ENCODE measurements at regions not wholly inside any gene's neighbourhood (a gene's known extent, or its start where the extent isn't known, plus 50 kb on each side); places are given as distances from the start of the nearest gene placed in this dataset.

DNA sequence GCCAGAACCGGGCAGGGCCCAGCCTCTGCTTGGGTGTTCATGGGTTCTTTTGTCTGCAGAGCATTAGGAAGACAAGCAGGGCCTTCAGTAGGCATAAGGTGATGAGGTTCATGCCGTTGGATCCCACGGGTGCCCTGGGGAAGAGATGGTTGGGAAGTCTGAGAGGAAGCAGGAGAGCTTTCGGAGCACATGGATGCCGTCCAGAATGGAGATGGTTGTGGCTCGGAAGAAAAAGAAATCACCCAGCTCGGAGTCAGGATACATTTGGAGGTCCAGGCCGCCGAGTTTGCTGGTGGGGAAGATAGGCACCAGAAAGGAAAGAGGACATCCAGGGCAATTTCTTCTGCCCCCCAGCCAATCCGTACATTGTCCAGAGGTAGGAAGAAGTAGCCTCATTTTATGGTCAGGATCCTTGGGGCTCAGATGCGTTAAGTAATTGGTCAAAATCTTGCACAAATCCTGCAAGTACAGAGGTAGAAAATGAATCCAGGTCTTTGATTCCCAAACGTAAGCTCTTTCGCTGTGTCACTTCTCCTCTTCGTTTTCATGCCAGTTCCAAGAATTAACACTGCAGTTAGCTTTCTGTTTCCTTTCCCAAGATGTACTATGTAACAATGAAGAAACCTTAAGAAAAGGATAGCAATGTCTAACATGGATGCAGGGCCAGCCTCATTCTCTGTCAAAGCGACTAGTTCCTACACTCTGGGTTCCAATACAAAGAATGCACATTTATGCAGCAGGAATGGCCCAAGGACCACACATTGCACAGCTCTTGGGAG is 147.8 kb upstream of the KLF6 start:
- H3K4me3 ChIP-seq (ENCODE audit: low read length) = no peak overlapping the region
- no peaks in the 10 kb centered on the region for H3K9me3 ChIP-seq (ENCODE audit: control insufficient read depth, insufficient read depth, low read length)
- Mint-ChIP-seq H3K36me3 (no peaks in the 10 kb centered on the region), H3K4me3 (no peak overlapping the region), H3K27me3 (ENCODE audit: low read depth in 2 of 2) (no peaks in the 10 kb centered on the region), H3K27ac (no peak overlapping the region), H3K9me3 (no peaks in the 10 kb centered on the region), H3K4me1 (peaks cover 13 to 29% of the 10 kb centered on the region in 2 donors)
- H3K27me3 ChIP-seq (ENCODE audit: control insufficient read depth, insufficient read depth, low read length) = no peaks in the 10 kb centered on the region
- ATAC-seq (no peak), DNase-seq (no peak)
- 89% methylated on average over 15 of the region's 15 CpGs for WGBS (ENCODE audit: insufficient coverage)
- TF ChIP-seq, protein P1, sequence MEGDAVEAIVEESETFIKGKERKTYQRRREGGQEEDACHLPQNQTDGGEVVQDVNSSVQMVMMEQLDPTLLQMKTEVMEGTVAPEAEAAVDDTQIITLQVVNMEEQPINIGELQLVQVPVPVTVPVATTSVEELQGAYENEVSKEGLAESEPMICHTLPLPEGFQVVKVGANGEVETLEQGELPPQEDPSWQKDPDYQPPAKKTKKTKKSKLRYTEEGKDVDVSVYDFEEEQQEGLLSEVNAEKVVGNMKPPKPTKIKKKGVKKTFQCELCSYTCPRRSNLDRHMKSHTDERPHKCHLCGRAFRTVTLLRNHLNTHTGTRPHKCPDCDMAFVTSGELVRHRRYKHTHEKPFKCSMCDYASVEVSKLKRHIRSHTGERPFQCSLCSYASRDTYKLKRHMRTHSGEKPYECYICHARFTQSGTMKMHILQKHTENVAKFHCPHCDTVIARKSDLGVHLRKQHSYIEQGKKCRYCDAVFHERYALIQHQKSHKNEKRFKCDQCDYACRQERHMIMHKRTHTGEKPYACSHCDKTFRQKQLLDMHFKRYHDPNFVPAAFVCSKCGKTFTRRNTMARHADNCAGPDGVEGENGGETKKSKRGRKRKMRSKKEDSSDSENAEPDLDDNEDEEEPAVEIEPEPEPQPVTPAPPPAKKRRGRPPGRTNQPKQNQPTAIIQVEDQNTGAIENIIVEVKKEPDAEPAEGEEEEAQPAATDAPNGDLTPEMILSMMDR (IDR thresholded peaks at IDR 0.05) = no peak
- H3K36me3 ChIP-seq (ENCODE audit: control insufficient read depth, insufficient read depth, low read length) = no peaks in the 10 kb centered on the region
- intact Hi-C loops (cut with micrococcal nuclease) = no loop called here
- no peak overlapping the region for H3K27ac ChIP-seq (ENCODE audit: low read length)
- H3K4me1 ChIP-seq (ENCODE audit: control insufficient read depth, insufficient read depth, low read length) = peaks cover 11% of the 10 kb centered on the region

DNA sequence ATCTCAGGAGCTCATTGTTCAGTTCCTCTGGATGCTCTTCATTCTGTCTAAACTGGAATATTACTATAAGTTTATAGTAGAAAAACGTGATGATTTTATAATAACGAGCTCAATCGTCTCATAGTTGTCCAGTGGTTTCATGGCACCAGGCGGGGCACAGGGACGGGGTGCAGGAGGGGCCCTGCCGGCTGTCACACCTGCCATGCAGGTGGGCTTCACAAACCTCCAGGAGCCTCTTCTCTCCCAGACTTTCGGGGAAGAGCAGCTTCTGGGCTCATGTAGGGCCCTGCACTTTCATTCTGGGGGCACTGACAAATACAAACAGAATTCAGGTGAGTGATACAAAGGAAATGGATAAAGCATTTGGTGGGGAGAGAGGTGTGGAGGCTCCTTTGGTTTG is 146.9 kb upstream of the KLF6 start:
- WGBS (ENCODE audit: insufficient coverage) = 94% methylated on average over 7 of the region's 7 CpGs
- H3K36me3 Mint-ChIP-seq = no peaks in the 10 kb centered on the region
- peaks cover 11% of the 10 kb centered on the region for H3K4me1 ChIP-seq (ENCODE audit: control insufficient read depth, insufficient read depth, low read length)
- H3K27ac Mint-ChIP-seq = no peak overlapping the region
- DNase-seq (no peak), ATAC-seq (no peak)
- H3K27me3 Mint-ChIP-seq (ENCODE audit: low read depth in 2 of 2) = no peaks in the 10 kb centered on the region
- H3K27ac ChIP-seq (ENCODE audit: low read length) = no peak overlapping the region
- TF ChIP-seq, protein P1 (IDR thresholded peaks at IDR 0.05) = no peak
- H3K4me3 Mint-ChIP-seq = no peak overlapping the region
- no peak overlapping the region for H3K4me3 ChIP-seq (ENCODE audit: low read length)
- H3K4me1 Mint-ChIP-seq = peaks cover 11 to 22% of the 10 kb centered on the region in 2 donors
- H3K36me3 ChIP-seq (ENCODE audit: control insufficient read depth, insufficient read depth, low read length) = no peaks in the 10 kb centered on the region
- H3K27me3 ChIP-seq (ENCODE audit: control insufficient read depth, insufficient read depth, low read length) = no peaks in the 10 kb centered on the region
- H3K9me3 Mint-ChIP-seq = no peaks in the 10 kb centered on the region
- intact Hi-C loops (cut with micrococcal nuclease) = no loop called here
- H3K9me3 ChIP-seq (ENCODE audit: control insufficient read depth, insufficient read depth, low read length) = no peaks in the 10 kb centered on the region

DNA sequence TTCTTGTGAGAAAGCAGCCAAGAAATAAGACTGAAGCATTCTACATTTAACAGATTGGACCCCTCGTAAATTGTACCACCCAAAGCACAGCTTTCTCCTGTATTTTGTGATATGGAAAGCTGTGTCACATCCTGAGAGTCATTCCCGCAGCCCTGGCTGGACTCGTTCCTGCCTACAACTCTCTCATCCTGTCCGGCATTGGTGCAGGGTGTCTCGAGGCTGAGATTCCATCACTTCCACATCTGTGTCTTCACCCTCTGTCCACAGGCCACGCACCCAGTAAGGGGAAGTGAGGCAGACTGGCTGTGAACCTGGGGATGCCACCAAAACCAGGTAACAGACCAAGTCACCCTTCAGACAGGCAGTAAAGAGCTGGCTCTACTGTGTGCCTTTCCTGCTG is 146.2 kb upstream of the KLF6 start:
- H3K9me3 ChIP-seq (ENCODE audit: control insufficient read depth, insufficient read depth, low read length) = no peaks in the 10 kb centered on the region
- no peaks in the 10 kb centered on the region for H3K36me3 Mint-ChIP-seq
- H3K27me3 ChIP-seq (ENCODE audit: control insufficient read depth, insufficient read depth, low read length) = no peaks in the 10 kb centered on the region
- DNase-seq (no peak), ATAC-seq (no peak)
- TF ChIP-seq, protein P1 (IDR thresholded peaks at IDR 0.05) = no peak
- no peaks in the 10 kb centered on the region for H3K36me3 ChIP-seq (ENCODE audit: control insufficient read depth, insufficient read depth, low read length)
- no peak overlapping the region for H3K27ac ChIP-seq (ENCODE audit: low read length)
- no peak overlapping the region for H3K4me3 Mint-ChIP-seq
- no peak overlapping the region for H3K4me3 ChIP-seq (ENCODE audit: low read length)
- intact Hi-C loops (cut with micrococcal nuclease) = no loop called here
- no peaks in the 10 kb centered on the region for H3K9me3 Mint-ChIP-seq
- peaks cover 5 to 15% of the 10 kb centered on the region in 2 donors for H3K4me1 Mint-ChIP-seq
- 86% methylated on average over 5 of the region's 6 CpGs for WGBS (ENCODE audit: insufficient coverage)
- H3K27me3 Mint-ChIP-seq (ENCODE audit: low read depth in 2 of 2) = no peaks in the 10 kb centered on the region
- H3K4me1 ChIP-seq (ENCODE audit: control insufficient read depth, insufficient read depth, low read length) = peaks cover 11% of the 10 kb centered on the region
- no peak overlapping the region for H3K27ac Mint-ChIP-seq

DNA sequence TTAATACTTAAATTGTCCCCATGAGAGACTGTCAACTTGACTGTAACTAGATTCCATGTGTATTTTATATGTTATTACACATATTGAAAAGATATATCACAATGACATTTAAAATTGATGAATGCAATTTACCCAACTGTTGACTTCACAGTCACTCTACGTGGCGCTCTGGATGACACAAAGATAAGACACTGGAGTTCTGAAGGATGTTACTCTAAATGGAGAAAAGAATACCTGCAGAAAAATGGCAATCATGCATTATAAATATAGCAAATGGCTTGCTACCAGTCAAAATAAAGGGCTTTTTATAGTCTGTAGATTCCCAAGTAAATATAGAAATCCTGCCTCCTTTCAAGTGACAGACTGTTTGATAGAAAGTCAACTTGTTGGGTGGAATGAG is 143.6 kb upstream of the KLF6 start:
- DNase-seq (no peak), ATAC-seq (no peak)
- H3K36me3 ChIP-seq (ENCODE audit: control insufficient read depth, insufficient read depth, low read length) = no peaks in the 10 kb centered on the region
- 100% methylated on average over 2 of the region's 2 CpGs for WGBS (ENCODE audit: insufficient coverage)
- Mint-ChIP-seq H3K9me3 (no peaks in the 10 kb centered on the region), H3K4me1 (peaks cover 6 to 11% of the 10 kb centered on the region in 2 donors), H3K27me3 (ENCODE audit: low read depth in 2 of 2) (no peaks in the 10 kb centered on the region), H3K4me3 (no peak overlapping the region), H3K36me3 (no peaks in the 10 kb centered on the region), H3K27ac (no peak overlapping the region)
- no peaks in the 10 kb centered on the region for H3K27me3 ChIP-seq (ENCODE audit: control insufficient read depth, insufficient read depth, low read length)
- H3K4me3 ChIP-seq (ENCODE audit: low read length) = no peak overlapping the region
- peaks cover 4% of the 10 kb centered on the region for H3K4me1 ChIP-seq (ENCODE audit: control insufficient read depth, insufficient read depth, low read length)
- intact Hi-C loops (cut with micrococcal nuclease) = no loop called here
- no peak overlapping the region for H3K27ac ChIP-seq (ENCODE audit: low read length)
- TF ChIP-seq, protein P1 (IDR thresholded peaks at IDR 0.05) = no peak
- H3K9me3 ChIP-seq (ENCODE audit: control insufficient read depth, insufficient read depth, low read length) = no peaks in the 10 kb centered on the region

Data from natural killer cell (primary cell).